ENCODE measurements at regions not wholly inside any gene's neighbourhood (a gene's known extent, or its start where the extent isn't known, plus 50 kb on each side); places are given as distances from the start of the nearest gene placed in this dataset.

GRCh38 chr7:85664341-85664740 lies 477.5 kb upstream of the SEMA3D start:
- Histone ChIP-seq H3K79me2 (replicated peaks; ENCODE audit: insufficient read depth, low read length) (no peaks in the 10 kb centered on the region), H3K9me3 (ENCODE audit: low read length) (no peaks in the 10 kb centered on the region), H3K27me3 (ENCODE audit: insufficient read depth, low read depth, low read length) (no peaks in the 10 kb centered on the region), H3K36me3 (ENCODE audit: insufficient read depth, low read length) (no peaks in the 10 kb centered on the region), H2AFZ (ENCODE audit: low read depth, low read length) (no peak overlapping the region), H3K9me2 (ENCODE audit: insufficient read depth, low read length) (no peaks in the 10 kb centered on the region), H3F3A (ENCODE audit: insufficient read depth, low read length, poor library complexity, severe bottlenecking) (no peaks in the 10 kb centered on the region), H3K27ac (ENCODE audit: low read length) (no peak overlapping the region), H4K20me1 (ENCODE audit: insufficient read depth) (no peaks in the 10 kb centered on the region), H3K9ac (ENCODE audit: low read length) (no peak overlapping the region), H3K4me3 (ENCODE audit: low read length) (no peak overlapping the region), H3K4me2 (ENCODE audit: low read length) (no peak overlapping the region)
- no peak for TF ChIP-seq MXI1 (conservative IDR thresholded peaks at IDR 0.05; ENCODE audit: poor library complexity, severe bottlenecking)
- no peak for TF ChIP-seq TAF1 (IDR thresholded peaks at IDR 0.05; ENCODE audit: low read depth)
- TF ChIP-seq EZH2 (IDR thresholded peaks at IDR 0.05; ENCODE audit: borderline replicate concordance, insufficient read depth, low read length, poor library complexity, severe bottlenecking): no peak
- TF ChIP-seq, protein P1, sequence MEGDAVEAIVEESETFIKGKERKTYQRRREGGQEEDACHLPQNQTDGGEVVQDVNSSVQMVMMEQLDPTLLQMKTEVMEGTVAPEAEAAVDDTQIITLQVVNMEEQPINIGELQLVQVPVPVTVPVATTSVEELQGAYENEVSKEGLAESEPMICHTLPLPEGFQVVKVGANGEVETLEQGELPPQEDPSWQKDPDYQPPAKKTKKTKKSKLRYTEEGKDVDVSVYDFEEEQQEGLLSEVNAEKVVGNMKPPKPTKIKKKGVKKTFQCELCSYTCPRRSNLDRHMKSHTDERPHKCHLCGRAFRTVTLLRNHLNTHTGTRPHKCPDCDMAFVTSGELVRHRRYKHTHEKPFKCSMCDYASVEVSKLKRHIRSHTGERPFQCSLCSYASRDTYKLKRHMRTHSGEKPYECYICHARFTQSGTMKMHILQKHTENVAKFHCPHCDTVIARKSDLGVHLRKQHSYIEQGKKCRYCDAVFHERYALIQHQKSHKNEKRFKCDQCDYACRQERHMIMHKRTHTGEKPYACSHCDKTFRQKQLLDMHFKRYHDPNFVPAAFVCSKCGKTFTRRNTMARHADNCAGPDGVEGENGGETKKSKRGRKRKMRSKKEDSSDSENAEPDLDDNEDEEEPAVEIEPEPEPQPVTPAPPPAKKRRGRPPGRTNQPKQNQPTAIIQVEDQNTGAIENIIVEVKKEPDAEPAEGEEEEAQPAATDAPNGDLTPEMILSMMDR (IDR thresholded peaks at IDR 0.05; ENCODE audit: poor library complexity, severe bottlenecking): no peak
- no peak for TF ChIP-seq POLR2AphosphoS5 (IDR thresholded peaks at IDR 0.05)
- no peak for TF ChIP-seq SMC3 (conservative IDR thresholded peaks at IDR 0.05; ENCODE audit: poor library complexity)
- TF ChIP-seq REST (IDR thresholded peaks at IDR 0.05; ENCODE audit: borderline replicate concordance): no peak

DNA sequence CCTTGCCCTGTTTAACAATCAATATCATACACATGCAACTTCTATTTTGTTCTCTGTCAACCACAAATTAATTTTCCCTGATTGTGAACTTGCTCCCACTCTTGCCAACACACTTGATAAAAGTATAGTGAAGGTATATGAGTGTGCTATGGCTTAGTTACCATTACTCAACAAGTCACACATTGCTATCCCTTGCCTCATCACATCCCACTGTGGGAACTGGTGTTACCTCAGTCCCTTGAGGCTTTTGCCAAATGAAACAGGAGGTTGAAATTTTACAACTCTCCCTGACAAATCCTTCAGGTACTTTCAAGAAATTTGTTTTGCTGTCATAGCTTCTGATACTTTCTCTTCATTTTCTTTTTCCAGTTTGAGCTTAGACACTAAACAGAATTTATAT lies 472.5 kb upstream of the SEMA3D start:
- TF ChIP-seq, protein P1 (IDR thresholded peaks at IDR 0.05; ENCODE audit: poor library complexity, severe bottlenecking): no peak
- no peak for TF ChIP-seq EZH2 (IDR thresholded peaks at IDR 0.05; ENCODE audit: borderline replicate concordance, insufficient read depth, low read length, poor library complexity, severe bottlenecking)
- no peak for TF ChIP-seq POLR2AphosphoS5 (IDR thresholded peaks at IDR 0.05)
- TF ChIP-seq RAD21 (conservative IDR thresholded peaks at IDR 0.05): no peak
- no peak for TF ChIP-seq EP300 (conservative IDR thresholded peaks at IDR 0.05; ENCODE audit: poor library complexity, severe bottlenecking)
- no peak for TF ChIP-seq SMC3 (conservative IDR thresholded peaks at IDR 0.05; ENCODE audit: poor library complexity)
- TF ChIP-seq TAF1 (IDR thresholded peaks at IDR 0.05; ENCODE audit: low read depth): no peak
- no peak for TF ChIP-seq MXI1 (conservative IDR thresholded peaks at IDR 0.05; ENCODE audit: poor library complexity, severe bottlenecking)
- TF ChIP-seq REST (IDR thresholded peaks at IDR 0.05; ENCODE audit: borderline replicate concordance): no peak
- Histone ChIP-seq H4K20me1 (ENCODE audit: insufficient read depth) (no peaks in the 10 kb centered on the region), H3K9ac (ENCODE audit: low read length) (no peak overlapping the region)

More for the DNA sequence above, 472.5 kb upstream of the SEMA3D start:
- H2AFZ ChIP-seq (ENCODE audit: low read depth, low read length): no peak overlapping the region
- no peaks in the 10 kb centered on the region for H3K9me3 ChIP-seq (ENCODE audit: low read length)
- no peaks in the 10 kb centered on the region for H3F3A ChIP-seq (ENCODE audit: insufficient read depth, low read length, poor library complexity, severe bottlenecking)
- H3K27ac ChIP-seq (ENCODE audit: low read length): no peak overlapping the region
- H3K9me2 ChIP-seq (ENCODE audit: insufficient read depth, low read length): no peaks in the 10 kb centered on the region
- no peak overlapping the region for H3K4me3 ChIP-seq (ENCODE audit: low read length)
- H3K36me3 ChIP-seq (ENCODE audit: insufficient read depth, low read length): no peaks in the 10 kb centered on the region
- H3K4me2 ChIP-seq (ENCODE audit: low read length): no peak overlapping the region
- H3K79me2 ChIP-seq (replicated peaks; ENCODE audit: insufficient read depth, low read length): no peaks in the 10 kb centered on the region
- H3K27me3 ChIP-seq (ENCODE audit: insufficient read depth, low read depth, low read length): no peaks in the 10 kb centered on the region
